ENCODE measurements at regions not wholly inside any gene's neighbourhood (a gene's known extent, or its start where the extent isn't known, plus 50 kb on each side); places are given as distances from the start of the nearest gene placed in this dataset. TPM values are rescaled to one million over a fixed set of nuclear protein-coding genes. Genes with fewer than 3 reads are reported as not detected.
A peak's percentile ranks its signal among the peaks of the same experiment; 100 is the strongest.
"Not testable (repeated sequence)": the region's sequence is repeated elsewhere in the genome, so short reads cannot be mapped to it uniquely, and the experiment has no call there.

GRCh38 chr9:111094958-111095357 lies 56.7 kb upstream of the LPAR1 start:
- Histone ChIP-seq H2BK120ac (ENCODE audit: low read depth, low read length) (peak overlapping the region; percentile 52), H4K91ac (ENCODE audit: low read length) (no peak overlapping the region), H3K9me3 (ENCODE audit: control insufficient read depth, low read length) (no peaks in the 10 kb centered on the region), H3K23ac (ENCODE audit: low read length in 2 of 2) (no peak overlapping the region), H3K4me3 (ENCODE audit: insufficient read depth in 1 of 2, low read depth in 1 of 2, low read length in 2 of 2) (no peak overlapping the region), H3K36me3 (ENCODE audit: control insufficient read depth in 1 of 2, insufficient read depth in 2 of 2, low read depth in 1 of 2, low read length in 2 of 2) (no peaks in the 10 kb centered on the region), H2AFZ (ENCODE audit: low read depth, low read length) (no peak overlapping the region), H3K18ac (ENCODE audit: low read depth in 1 of 2, low read length in 2 of 2) (peak overlapping the region in 1 of 2 experiments; percentile 59), H3K27ac (ENCODE audit: low read length, poor library complexity, severe bottlenecking) (no peak overlapping the region), H2BK5ac (ENCODE audit: low read depth, low read length, poor library complexity, severe bottlenecking) (no peak overlapping the region), H3K27me3 (ENCODE audit: control insufficient read depth in 1 of 2, insufficient read depth in 1 of 2, low read length in 2 of 2) (no peaks in the 10 kb centered on the region), H3K9ac (ENCODE audit: low read length) (peak overlapping the region; percentile 61), H2AK5ac (ENCODE audit: low read length, severe bottlenecking) (no peak overlapping the region), H4K8ac (ENCODE audit: low read length) (no peak overlapping the region), H3K79me1 (replicated peaks; ENCODE audit: low read length, poor library complexity, severe bottlenecking) (no peaks in the 10 kb centered on the region), H2BK12ac (ENCODE audit: low read length in 2 of 2) (peak overlapping the region in 1 of 2 experiments; percentile 25), H3K4ac (ENCODE audit: low read depth in 1 of 2, low read length in 2 of 2) (no peak overlapping the region), H2BK15ac (ENCODE audit: low read depth, poor library complexity, severe bottlenecking) (no peak overlapping the region), H3K4me1 (ENCODE audit: control insufficient read depth, insufficient read depth, low read depth, low read length) (peaks cover 2% of the 10 kb centered on the region), H3K14ac (ENCODE audit: low read length in 2 of 2) (no peak overlapping the region), H3K4me2 (ENCODE audit: low read length, poor library complexity, severe bottlenecking) (no peak overlapping the region)
- peak; percentile 42 for DNase-seq

- Histone ChIP-seq H2BK12ac (ENCODE audit: low read length in 2 of 2) (peak overlapping the region in 1 of 2 experiments; percentile 54), H3K4me3 (ENCODE audit: insufficient read depth in 1 of 2, low read depth in 1 of 2, low read length in 2 of 2) (no peak overlapping the region)
These were observed 56.2 kb upstream of the LPAR1 start for GRCh38 chr9:111094433-111094924.

GRCh38 chr9:111092167-111092566 lies 53.9 kb upstream of the LPAR1 start:
- H2BK12ac ChIP-seq (ENCODE audit: low read length in 2 of 2); H4K91ac ChIP-seq (ENCODE audit: low read length); H4K8ac ChIP-seq (ENCODE audit: low read length); H3K4me2 ChIP-seq (ENCODE audit: low read length, poor library complexity, severe bottlenecking); H2BK120ac ChIP-seq (ENCODE audit: low read depth, low read length); H3K14ac ChIP-seq (ENCODE audit: low read length in 2 of 2); H3K36me3 ChIP-seq (ENCODE audit: control insufficient read depth in 1 of 2, insufficient read depth in 2 of 2, low read depth in 1 of 2, low read length in 2 of 2); H3K4me3 ChIP-seq (ENCODE audit: insufficient read depth in 1 of 2, low read depth in 1 of 2, low read length in 2 of 2); H3K9ac ChIP-seq (ENCODE audit: low read length); H3K27ac ChIP-seq (ENCODE audit: low read length, poor library complexity, severe bottlenecking); H3K4me1 ChIP-seq (ENCODE audit: control insufficient read depth, insufficient read depth, low read depth, low read length); DNase-seq; H3K27me3 ChIP-seq (ENCODE audit: control insufficient read depth in 1 of 2, insufficient read depth in 1 of 2, low read length in 2 of 2); H3K18ac ChIP-seq (ENCODE audit: low read depth in 1 of 2, low read length in 2 of 2); H3K79me1 ChIP-seq (replicated peaks; ENCODE audit: low read length, poor library complexity, severe bottlenecking); H3K4ac ChIP-seq (ENCODE audit: low read depth in 1 of 2, low read length in 2 of 2); H2BK15ac ChIP-seq (ENCODE audit: low read depth, poor library complexity, severe bottlenecking); H2BK5ac ChIP-seq (ENCODE audit: low read depth, low read length, poor library complexity, severe bottlenecking); H3K23ac ChIP-seq (ENCODE audit: low read length in 2 of 2); H2AFZ ChIP-seq (ENCODE audit: low read depth, low read length); H3K9me3 ChIP-seq (ENCODE audit: control insufficient read depth, low read length); H2AK5ac ChIP-seq (ENCODE audit: low read length, severe bottlenecking): not testable (repeated sequence)
- WGBS = 100% methylated on average over 1 of the region's 1 CpG

More at GRCh38 chr9:111094433-111094924, 56.2 kb upstream of the LPAR1 start:
- H2BK15ac ChIP-seq (ENCODE audit: low read depth, poor library complexity, severe bottlenecking) = no peak overlapping the region
- H2AFZ ChIP-seq (ENCODE audit: low read depth, low read length) = no peak overlapping the region
- peak overlapping the region; percentile 70 to 74 for H3K18ac ChIP-seq (ENCODE audit: low read depth in 1 of 2, low read length in 2 of 2)
- H3K9me3 ChIP-seq (ENCODE audit: control insufficient read depth, low read length) = no peaks in the 10 kb centered on the region
- no peaks in the 10 kb centered on the region for H3K36me3 ChIP-seq (ENCODE audit: control insufficient read depth in 1 of 2, insufficient read depth in 2 of 2, low read depth in 1 of 2, low read length in 2 of 2)
- no peak overlapping the region for H3K4me2 ChIP-seq (ENCODE audit: low read length, poor library complexity, severe bottlenecking)
- H3K14ac ChIP-seq (ENCODE audit: low read length in 2 of 2) = no peak overlapping the region
- H3K27me3 ChIP-seq (ENCODE audit: control insufficient read depth in 1 of 2, insufficient read depth in 1 of 2, low read length in 2 of 2) = no peaks in the 10 kb centered on the region
- DNase-seq = peak; percentile 78
- peak overlapping the region; percentile 75 for H4K8ac ChIP-seq (ENCODE audit: low read length)
- H3K27ac ChIP-seq (ENCODE audit: low read length, poor library complexity, severe bottlenecking) = no peak overlapping the region
- peaks cover 2% of the 10 kb centered on the region for H3K4me1 ChIP-seq (ENCODE audit: control insufficient read depth, insufficient read depth, low read depth, low read length)
- H3K23ac ChIP-seq (ENCODE audit: low read length in 2 of 2) = no peak overlapping the region
- peak overlapping the region; percentile 61 for H3K9ac ChIP-seq (ENCODE audit: low read length)
- peak overlapping the region; percentile 49 for H2BK120ac ChIP-seq (ENCODE audit: low read depth, low read length)
- WGBS = 0% methylated on average over 1 of the region's 2 CpGs
- no peak overlapping the region for H3K4ac ChIP-seq (ENCODE audit: low read depth in 1 of 2, low read length in 2 of 2)
- H3K79me1 ChIP-seq (replicated peaks; ENCODE audit: low read length, poor library complexity, severe bottlenecking) = no peaks in the 10 kb centered on the region
- H2BK5ac ChIP-seq (ENCODE audit: low read depth, low read length, poor library complexity, severe bottlenecking) = no peak overlapping the region
- H2AK5ac ChIP-seq (ENCODE audit: low read length, severe bottlenecking) = no peak overlapping the region
- H4K91ac ChIP-seq (ENCODE audit: low read length) = no peak overlapping the region

Small RNAs in the stretch of these regions (small RNA-seq; reads per million reads assigned to genes)
- gene MIR7702 (ENCODE audit: low read depth) (not detected), gene RNY4P18 (ENCODE audit: low read depth) (not detected)
